GM23338 (cell line): ENCODE measurements at regions not wholly inside any gene's neighbourhood (a gene's known extent, or its start where the extent isn't known, plus 50 kb on each side); places are given as distances from the start of the nearest gene placed in this dataset.

Experiments used
- ATAC-seq: fragments of 200-7000 bp; cut with Tn5 transposase; 3 replicates; pipeline ENCODE4 v1.9.1; 2020
- DNase-seq: peaks from one replicate; pipeline ENCODE4 v3.0.0-alpha.2; 2015; ENCODE audit warnings: low spot score
- H2AFZ ChIP-seq: fragments of 200-600 bp; sonication (generic); 2 replicates; pipeline ENCODE4 v1.8.0; 2016; ENCODE audit warnings: antibody characterized with exemption, mild to moderate bottlenecking, moderate library complexity
- H3F3A ChIP-seq: fragments of 200-600 bp; sonication (generic); replicated peaks from 2 replicates; pipeline ENCODE4 v1.8.0; 2017; ENCODE audit warnings: antibody characterized with exemption, mixed run types, low read depth
- H3K27ac ChIP-seq: fragments of 200-600 bp; sonication (generic); 2 replicates; pipeline ENCODE4 v1.6.1; 2016; ENCODE audit warnings: low read depth
- H3K27me3 ChIP-seq: fragments of 200-600 bp; sonication (generic); 2 replicates; pipeline ENCODE4 v1.8.0; 2016; ENCODE audit warnings: mild to moderate bottlenecking, mixed run types, moderate library complexity; ENCODE audit not compliant: insufficient read depth
- H3K36me3 ChIP-seq: fragments of 200-600 bp; sonication (generic); 2 replicates; pipeline ENCODE4 v1.8.0; 2016; ENCODE audit warnings: mild to moderate bottlenecking; ENCODE audit not compliant: insufficient read depth
- H3K4me1 ChIP-seq: fragments of 200-600 bp; sonication (generic); 2 replicates; pipeline ENCODE4 v1.8.0; 2016; ENCODE audit warnings: mild to moderate bottlenecking, moderate library complexity; ENCODE audit not compliant: insufficient read depth
- H3K4me2 ChIP-seq: fragments of 200-600 bp; sonication (generic); 2 replicates; pipeline ENCODE4 v1.7.1; 2017; ENCODE audit warnings: mixed run types
- H3K4me3 ChIP-seq: fragments of 200-600 bp; sonication (generic); 2 replicates; pipeline ENCODE4 v1.6.1; 2016; ENCODE audit warnings: mixed run types
- H3K79me2 ChIP-seq: fragments of 200-600 bp; sonication (generic); replicated peaks from 2 replicates; pipeline ENCODE4 v1.8.0; 2017; ENCODE audit warnings: mild to moderate bottlenecking; ENCODE audit not compliant: insufficient read depth
- H3K9me2 ChIP-seq: fragments of 200-600 bp; sonication (generic); 2 replicates; pipeline ENCODE4 v1.8.0; 2017; ENCODE audit not compliant: insufficient read depth
- H4K20me1 ChIP-seq: fragments of 200-600 bp; sonication (generic); replicated peaks from 2 replicates; pipeline ENCODE4 v1.8.0; 2017; ENCODE audit warnings: mild to moderate bottlenecking; ENCODE audit not compliant: insufficient read depth
- H3K27ac Mint-ChIP-seq: 2 replicates; pipeline ENCODE4 v1.8.0; 2020; ENCODE audit warnings: inconsistent platforms, mild to moderate bottlenecking, moderate library complexity, mixed read lengths
- H3K27me3 Mint-ChIP-seq: 3 replicates; pipeline ENCODE4 v1.8.0; 2022; ENCODE audit warnings: low read depth, mild to moderate bottlenecking, moderate library complexity, mixed read lengths, inconsistent platforms; ENCODE audit not compliant: insufficient read depth, poor library complexity
- H3K36me3 Mint-ChIP-seq: 3 replicates; pipeline ENCODE4 v1.8.0; 2021; ENCODE audit warnings: low read depth, mild to moderate bottlenecking, inconsistent platforms, moderate library complexity, mixed read lengths
- H3K4me1 Mint-ChIP-seq: 3 replicates; pipeline ENCODE4 v1.8.0; 2020; ENCODE audit warnings: mild to moderate bottlenecking, inconsistent platforms, mixed read lengths
- H3K4me3 Mint-ChIP-seq: 3 replicates; pipeline ENCODE4 v1.8.0; 2021; ENCODE audit warnings: moderate library complexity, mild to moderate bottlenecking, inconsistent platforms, mixed read lengths
- H3K9me3 Mint-ChIP-seq: 3 replicates; pipeline ENCODE4 v1.8.0; 2020; ENCODE audit warnings: moderate library complexity, mild to moderate bottlenecking, inconsistent platforms, mixed read lengths
- CTCF ChIP-seq, 2 experiments: fragments of 200-600 bp in 1 of 2; sonication (generic) in 1 of 2; conservative IDR thresholded peaks; 2 replicates each; pipeline versions ENCODE4 v1.5.1 to v1.6.1; 2016 to 2017; ENCODE audit warnings: antibody characterized with exemption in 2 of 2, low read depth in 2 of 2, mild to moderate bottlenecking in 2 of 2, moderate library complexity in 1 of 2
- ETS1 ChIP-seq: IDR thresholded peaks from 2 replicates; pipeline ENCODE4 v1.6.1; 2016; ENCODE audit warnings: antibody characterized with exemption
- EZH2phosphoT487 ChIP-seq: fragments of 200-600 bp; sonication (generic); IDR thresholded peaks from one replicate; pipeline ENCODE4 v1.8.1; 2018; ENCODE audit warnings: antibody characterized with exemption; ENCODE audit not compliant: unreplicated experiment
- JUNB ChIP-seq: IDR thresholded peaks from one replicate; pipeline ENCODE4 v1.6.1; 2016; ENCODE audit warnings: antibody characterized with exemption; ENCODE audit not compliant: unreplicated experiment
- NANOG ChIP-seq: IDR thresholded peaks from 2 replicates; pipeline ENCODE4 v1.6.1; 2016; ENCODE audit warnings: antibody characterized with exemption, borderline replicate concordance
- POLR2AphosphoS5 ChIP-seq: IDR thresholded peaks from 2 replicates; pipeline ENCODE4 v1.6.1; 2016; ENCODE audit warnings: antibody characterized with exemption, low read depth
- REST ChIP-seq: IDR thresholded peaks from one replicate; pipeline ENCODE4 v1.6.1; 2018; ENCODE audit warnings: antibody characterized with exemption; ENCODE audit not compliant: unreplicated experiment
- STAT1 ChIP-seq: IDR thresholded peaks from one replicate; pipeline ENCODE4 v1.6.1; 2016; ENCODE audit warnings: antibody characterized with exemption; ENCODE audit not compliant: unreplicated experiment
- ZNF114 ChIP-seq: fragments of 250-450 bp; sonication (Bioruptor Pico); IDR thresholded peaks from 2 replicates; pipeline ENCODE4 v1.5.0; 2020; ENCODE audit warnings: mild to moderate bottlenecking, moderate library complexity
- ZNF331 ChIP-seq: fragments of 250-450 bp; sonication (Bioruptor Pico); IDR thresholded peaks from 2 replicates; pipeline ENCODE4 v1.5.0; 2020; ENCODE audit warnings: low read depth, mild to moderate bottlenecking, moderate library complexity

GRCh38 chr11:29129844-29130243, 887.0 kb downstream of the KCNA4 start (continued):
- no peak for TF ChIP-seq REST

- Histone ChIP-seq H3K4me2 (no peak overlapping the region), H2AFZ (no peak overlapping the region), H3K27ac (no peak overlapping the region), H3K9me2 (no peaks in the 10 kb centered on the region), H3F3A (no peaks in the 10 kb centered on the region), H4K20me1 (no peaks in the 10 kb centered on the region), H3K79me2 (no peaks in the 10 kb centered on the region), H3K4me1 (no peaks in the 10 kb centered on the region), H3K4me3 (no peak overlapping the region), H3K36me3 (no peaks in the 10 kb centered on the region), H3K27me3 (no peaks in the 10 kb centered on the region)
- H3K4me3 Mint-ChIP-seq = no peak overlapping the region
- DNase-seq (no peak), ATAC-seq (no peak)
- H3K27ac Mint-ChIP-seq = no peak overlapping the region
- H3K27me3 Mint-ChIP-seq = no peaks in the 10 kb centered on the region
- no peaks in the 10 kb centered on the region for H3K4me1 Mint-ChIP-seq
- no peaks in the 10 kb centered on the region for H3K36me3 Mint-ChIP-seq
- H3K9me3 Mint-ChIP-seq = no peaks in the 10 kb centered on the region
- TF ChIP-seq JUNB = no peak
- no peak for TF ChIP-seq POLR2AphosphoS5
- TF ChIP-seq CTCF (conservative IDR thresholded peaks at IDR 0.05; ENCODE audit: low read depth in 2 of 2) = no peak
- TF ChIP-seq ZNF331 = no peak
- no peak for TF ChIP-seq ETS1
- no peak for TF ChIP-seq EZH2phosphoT487
- TF ChIP-seq STAT1 = no peak
- TF ChIP-seq ZNF114 (CRISPR knock-in tag) = no peak
- no peak for TF ChIP-seq NANOG
- TF ChIP-seq REST = no peak
Observed at GRCh38 chr11:29127461-29127860, 889.4 kb downstream of the KCNA4 start.
